ENCODE measurements at regions not wholly inside any gene's neighbourhood (a gene's known extent, or its start where the extent isn't known, plus 50 kb on each side); places are given as distances from the start of the nearest gene placed in this dataset.

- no peak for DNase-seq (ENCODE audit: low spot score)
Measured at GRCh38 chr12:73352826-73353225, 1080.7 kb downstream of the TRHDE start.

- no peak for DNase-seq (ENCODE audit: low spot score)
Measured at GRCh38 chr12:73361156-73361863, 1089.1 kb downstream of the TRHDE start.

DNA sequence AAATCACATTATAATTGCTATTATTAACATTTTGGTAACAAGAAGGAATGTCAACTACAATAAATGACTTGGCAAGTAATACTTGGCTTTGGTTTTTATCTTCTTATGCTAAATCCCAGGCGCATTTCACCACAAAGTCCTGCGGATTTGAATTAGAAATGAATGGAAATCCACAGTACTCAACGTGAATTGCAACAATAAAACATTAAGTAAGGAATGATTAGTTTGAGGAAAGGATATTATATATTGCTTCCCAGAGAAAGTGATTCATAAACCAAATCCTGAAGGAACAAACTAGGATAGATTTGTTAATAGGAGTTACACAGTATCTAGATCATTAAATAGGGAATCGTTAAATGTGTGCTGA is 1089.7 kb downstream of the TRHDE start:
- DNase-seq (ENCODE audit: low spot score) = no peak

DNA sequence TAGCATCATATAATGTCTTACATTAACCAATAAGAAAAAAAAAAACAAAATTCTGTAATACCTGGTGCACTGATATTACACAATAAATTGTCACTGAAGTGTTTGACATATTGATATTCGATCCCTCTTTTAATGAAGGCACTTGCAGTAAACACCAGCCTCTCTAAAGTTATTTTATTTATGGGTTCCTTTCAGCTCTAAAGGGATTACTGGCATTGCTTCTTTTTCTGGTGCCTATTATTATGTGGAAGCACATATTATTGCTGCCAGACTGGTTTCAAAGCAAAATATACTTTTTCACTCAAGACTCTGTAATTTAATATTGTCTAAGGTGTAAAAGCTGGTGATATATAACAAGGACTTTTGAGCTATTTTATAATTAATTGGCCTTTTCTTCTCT is 1090.5 kb downstream of the TRHDE start:
- DNase-seq (ENCODE audit: low spot score) = no peak

DNA sequence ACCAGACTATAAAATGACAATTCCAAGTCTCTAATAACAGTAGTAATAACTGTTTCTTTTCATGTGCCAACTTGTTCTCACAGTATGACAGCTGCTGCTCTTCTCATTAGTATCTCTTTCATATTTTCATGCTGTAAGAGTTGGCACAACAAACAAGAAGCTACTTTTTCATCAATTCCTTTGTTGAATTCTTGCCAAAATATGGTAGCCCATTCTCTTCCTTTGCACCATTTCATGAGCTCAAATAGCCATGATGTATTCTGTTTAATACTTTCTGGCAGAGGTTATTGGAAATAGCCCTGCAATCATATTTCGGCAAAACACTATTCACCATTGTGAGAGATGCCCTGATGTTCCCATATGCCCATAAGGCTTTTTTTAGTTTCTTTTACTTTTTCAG is 1100.7 kb downstream of the TRHDE start:
- DNase-seq (ENCODE audit: low spot score) = no peak

DNA sequence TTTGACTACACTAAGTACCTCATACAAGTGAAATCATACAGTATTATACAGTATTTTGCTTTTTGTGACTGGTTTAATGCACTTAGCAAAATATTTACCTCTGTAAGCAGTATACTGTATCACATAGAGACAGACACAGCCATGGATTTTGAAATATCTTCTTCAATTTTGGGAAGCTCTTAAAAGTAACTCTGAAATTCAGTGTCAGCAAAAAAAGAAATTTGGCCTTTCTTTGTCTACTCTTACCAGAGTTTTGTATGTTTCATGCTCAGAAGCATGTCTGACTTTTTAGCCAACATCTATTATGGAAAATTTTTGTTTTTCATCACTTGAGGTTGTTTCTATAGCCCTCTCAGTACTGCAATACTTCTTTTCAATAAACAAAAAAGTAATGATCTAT is 1102.2 kb downstream of the TRHDE start:
- DNase-seq (ENCODE audit: low spot score) = no peak

DNA sequence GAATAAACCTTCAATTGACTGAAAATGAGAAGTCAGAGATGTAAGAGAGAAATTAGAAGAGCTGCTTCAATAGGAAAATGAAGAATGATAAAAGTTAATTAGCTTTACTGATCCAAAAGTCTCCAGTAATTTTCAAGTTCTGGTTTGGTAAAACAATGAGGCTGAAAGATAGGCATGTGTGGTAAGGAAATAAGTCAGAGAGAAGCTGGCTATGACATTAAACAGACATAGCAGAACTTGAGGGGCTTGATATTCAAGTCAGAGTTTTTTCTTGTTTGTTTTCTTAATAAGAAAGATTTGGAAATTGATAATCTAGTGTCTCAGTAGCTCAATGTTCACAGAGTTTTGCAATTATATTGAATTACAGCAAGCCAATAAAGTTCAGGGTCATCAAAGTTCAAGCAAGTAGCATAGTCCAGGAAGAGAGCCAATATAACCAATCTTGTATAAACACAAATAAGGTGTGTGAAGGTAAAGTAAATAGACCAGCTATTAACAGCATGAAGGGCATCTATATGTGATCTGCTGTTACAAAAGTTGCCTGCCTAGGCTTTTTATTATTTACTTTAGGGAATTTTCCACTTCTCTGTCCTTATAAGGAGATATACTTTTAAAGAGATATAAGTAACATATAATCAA is 1111.5 kb downstream of the TRHDE start:
- DNase-seq (ENCODE audit: low spot score) = no peak

- no peak for DNase-seq (ENCODE audit: low spot score)
Measured at GRCh38 chr12:73384592-73384991, 1112.4 kb downstream of the TRHDE start.

DNA sequence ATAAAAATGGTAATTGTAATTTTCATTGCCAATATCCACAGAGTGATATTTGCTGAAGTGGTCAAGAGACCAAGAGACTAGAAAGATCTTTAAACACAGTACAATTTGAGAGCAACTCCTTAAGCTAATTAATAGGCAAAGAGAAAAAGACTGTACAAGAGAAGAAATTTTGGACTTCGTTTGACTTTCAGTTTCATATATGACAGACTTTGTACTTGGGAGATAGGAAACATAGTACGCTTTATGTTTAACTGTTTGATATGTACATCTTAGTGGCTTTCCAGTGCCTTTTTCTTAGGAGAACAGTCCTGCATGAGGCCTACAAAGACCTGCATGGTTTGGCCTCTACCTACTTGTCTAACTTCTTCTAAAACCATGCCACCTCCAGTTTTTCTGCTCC is 1118.1 kb downstream of the TRHDE start:
- no peak for DNase-seq (ENCODE audit: low spot score)

GRCh38 chr12:73413051-73413450 is 1124.6 kb upstream of the ATXN7L3B start:
- no peak for DNase-seq (ENCODE audit: low spot score)

- DNase-seq (ENCODE audit: low spot score) = no peak
Measured at GRCh38 chr12:73413974-73414373, 1123.7 kb upstream of the ATXN7L3B start.

DNA sequence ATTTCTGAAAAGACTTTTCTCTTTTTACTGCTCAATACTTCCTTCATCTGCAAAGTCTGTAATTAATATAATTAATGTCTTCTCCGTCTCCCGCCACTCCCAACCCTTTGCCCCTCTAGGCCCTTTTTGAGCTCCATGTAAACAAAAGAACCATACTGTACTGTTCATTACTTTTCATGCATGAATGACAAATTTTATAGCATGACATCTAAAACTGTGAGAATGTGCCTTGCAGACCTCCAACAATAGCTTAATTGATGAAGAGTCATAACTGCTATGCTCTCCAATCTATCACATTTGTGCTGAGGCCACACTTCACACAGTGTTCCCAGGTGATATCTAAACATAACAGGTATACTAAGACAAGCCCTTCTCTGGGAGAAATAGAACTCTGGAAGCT is 1122.7 kb upstream of the ATXN7L3B start:
- DNase-seq (ENCODE audit: low spot score) = no peak

- DNase-seq (ENCODE audit: low spot score) = no peak
Measured at GRCh38 chr12:73418541-73418940, 1119.1 kb upstream of the ATXN7L3B start.

- DNase-seq (ENCODE audit: low spot score) = no peak
Measured at GRCh38 chr12:73421832-73422231, 1115.8 kb upstream of the ATXN7L3B start.

GRCh38 chr12:73424484-73424883 is 1113.2 kb upstream of the ATXN7L3B start:
- no peak for DNase-seq (ENCODE audit: low spot score)

DNA sequence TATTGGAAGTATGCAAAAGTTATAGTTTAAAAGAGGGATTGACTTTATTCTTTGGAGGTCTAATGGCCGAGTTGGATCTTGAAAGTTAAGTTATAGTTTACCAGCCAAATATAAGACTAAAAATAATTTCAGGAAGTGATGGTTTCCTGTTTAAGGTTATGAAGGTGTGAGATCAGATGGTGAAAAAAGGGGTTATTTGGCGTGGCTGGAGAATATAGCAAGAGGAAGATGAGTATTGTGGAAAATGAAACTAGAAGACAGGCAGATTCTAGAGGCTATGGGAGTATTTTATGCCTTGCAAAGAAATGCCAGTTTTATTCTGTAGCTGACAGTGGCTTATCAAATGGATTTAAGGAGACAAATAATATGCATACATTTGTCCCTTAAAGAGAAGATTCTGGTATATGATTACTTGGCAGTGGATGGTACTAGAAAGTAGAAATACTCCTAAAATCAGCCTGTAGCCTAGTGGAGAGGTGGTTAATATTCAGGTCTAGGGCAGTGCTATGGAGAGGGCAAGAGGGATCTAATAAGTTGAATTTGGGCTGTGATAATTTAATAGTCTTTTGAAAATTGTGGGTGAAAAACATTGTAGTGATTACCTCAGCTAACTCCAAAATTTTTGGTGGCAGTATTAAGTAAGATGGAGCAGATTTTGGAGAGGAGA is 1091.8 kb upstream of the ATXN7L3B start:
- no peak for DNase-seq (ENCODE audit: low spot score)

- no peak for DNase-seq (ENCODE audit: low spot score)
Measured at GRCh38 chr12:73452672-73453469, 1084.8 kb upstream of the ATXN7L3B start.

GRCh38 chr12:73460212-73460611 is 1077.4 kb upstream of the ATXN7L3B start:
- no peak for DNase-seq (ENCODE audit: low spot score)

- DNase-seq (ENCODE audit: low spot score) = no peak
Measured at GRCh38 chr12:73465106-73465505, 1072.5 kb upstream of the ATXN7L3B start.

DNA sequence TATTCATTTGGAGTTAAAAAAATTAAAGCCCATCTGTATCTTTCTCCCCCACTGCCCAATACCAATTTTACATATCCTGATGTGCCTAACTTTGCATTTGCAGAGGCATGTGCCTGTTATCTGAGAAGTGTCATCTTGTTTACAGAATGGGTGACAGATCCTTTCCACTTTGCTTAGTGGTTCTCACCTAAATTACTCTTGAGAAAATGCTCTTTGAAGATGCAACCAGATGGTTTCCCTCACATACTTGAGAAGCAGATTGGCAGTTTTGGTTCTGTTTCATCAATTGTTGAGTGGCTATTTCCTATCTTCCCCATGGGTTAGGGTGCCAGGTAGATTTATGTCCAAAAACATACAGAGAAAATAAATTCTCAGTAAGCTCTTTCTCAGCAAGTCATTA is 1051.4 kb upstream of the ATXN7L3B start:
- no peak for DNase-seq (ENCODE audit: low spot score)

DNA sequence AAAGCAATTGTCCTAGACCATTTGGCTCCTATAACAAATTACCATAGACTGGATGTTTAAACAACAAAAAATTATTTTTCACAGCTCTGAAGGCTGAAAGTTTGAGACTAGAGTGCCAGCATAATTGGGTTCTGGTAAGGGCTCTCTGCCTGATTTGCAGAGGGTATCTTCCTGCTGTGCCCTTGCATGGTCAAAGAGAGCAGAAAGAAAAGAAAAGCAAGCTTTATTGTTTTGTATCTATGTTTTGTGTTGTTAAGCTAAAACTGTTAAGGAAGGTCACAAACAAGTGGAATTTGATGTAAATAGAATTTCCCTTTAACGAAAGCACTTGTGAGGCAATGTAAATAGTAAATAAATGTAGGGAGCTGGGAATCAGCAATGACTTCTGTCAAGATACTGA is 1031.0 kb upstream of the ATXN7L3B start:
- DNase-seq (ENCODE audit: low spot score) = no peak

GRCh38 chr12:73514672-73515071 is 1023.0 kb upstream of the ATXN7L3B start:
- DNase-seq (ENCODE audit: low spot score) = peak; percentile 19

DNA sequence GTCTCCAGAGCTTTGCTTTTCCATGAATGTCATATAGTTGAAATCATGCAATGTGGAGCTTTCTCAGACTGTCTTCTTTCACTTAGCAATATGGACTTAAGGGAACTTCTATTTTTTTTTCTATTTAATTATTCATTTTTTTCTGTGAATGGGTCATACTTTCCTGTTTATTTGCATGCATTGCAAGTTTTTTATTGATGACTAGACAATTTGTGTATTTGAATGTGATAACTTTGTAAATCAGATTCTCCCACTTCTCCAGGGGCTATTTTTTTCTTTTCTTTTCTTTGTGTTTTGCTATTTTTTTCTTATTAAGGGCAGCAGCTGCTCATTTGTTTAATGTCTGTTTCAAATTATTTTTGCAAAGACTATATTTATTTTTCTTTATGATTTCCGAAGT is 1019.8 kb upstream of the ATXN7L3B start:
- DNase-seq (ENCODE audit: low spot score) = no peak

All from D341Med (cell line).